ENCODE measurements at regions not wholly inside any gene's neighbourhood (a gene's known extent, or its start where the extent isn't known, plus 50 kb on each side); places are given as distances from the start of the nearest gene placed in this dataset.

- ATAC-seq (ENCODE audit: insufficient read depth, low read depth) = no peak
- TF ChIP-seq EZH2 (IDR thresholded peaks at IDR 0.05; ENCODE audit: borderline replicate concordance, low read depth, low read length, severe bottlenecking) = no peak
- TF ChIP-seq CTCF (IDR thresholded peaks at IDR 0.05; ENCODE audit: borderline replicate concordance, extremely low read depth, low read length, poor library complexity, severe bottlenecking) = no peak
These were observed 178.3 kb upstream of the PLSCR5 start for GRCh38 chr3:146783446-146783845.

GRCh38 chr3:146781606-146782005 is 176.5 kb upstream of the PLSCR5 start:
- H3K79me2 ChIP-seq (ENCODE audit: insufficient read depth, low read length) = no peaks in the 10 kb centered on the region
- no peak for DNase-seq
- no peak overlapping the region for H3K27ac ChIP-seq (ENCODE audit: low read length)
- no peaks in the 10 kb centered on the region for H4K20me1 ChIP-seq (ENCODE audit: insufficient read depth, low read length)
- no peaks in the 10 kb centered on the region for H3K4me1 ChIP-seq (ENCODE audit: insufficient read depth, low read length)
- no peak overlapping the region for H2AFZ ChIP-seq (ENCODE audit: low read depth, low read length)
- no peak overlapping the region for H3K9ac ChIP-seq (ENCODE audit: low read depth, low read length)
- ATAC-seq (ENCODE audit: insufficient read depth, low read depth) = no peak
- no peak overlapping the region for H3K4me3 ChIP-seq (ENCODE audit: low read depth in 1 of 2, low read length in 2 of 2)
- no peaks in the 10 kb centered on the region for H3K9me3 ChIP-seq (ENCODE audit: insufficient read depth, low read length, severe bottlenecking)
- no peaks in the 10 kb centered on the region for H3K36me3 ChIP-seq (ENCODE audit: insufficient read depth, low read length)
- TF ChIP-seq EZH2 (IDR thresholded peaks at IDR 0.05; ENCODE audit: borderline replicate concordance, low read depth, low read length, severe bottlenecking) (no peak), CTCF (IDR thresholded peaks at IDR 0.05; ENCODE audit: borderline replicate concordance, extremely low read depth, low read length, poor library complexity, severe bottlenecking) (no peak)
- no peak overlapping the region for H3K4me2 ChIP-seq (ENCODE audit: insufficient read depth, low read length)
- H3K27me3 ChIP-seq (ENCODE audit: insufficient read depth, low read length, poor library complexity) = no peaks in the 10 kb centered on the region

More at GRCh38 chr3:146783446-146783845, 178.3 kb upstream of the PLSCR5 start:
- Histone ChIP-seq H3K4me3 (ENCODE audit: low read depth in 1 of 2, low read length in 2 of 2) (no peak overlapping the region), H3K4me2 (ENCODE audit: insufficient read depth, low read length) (no peak overlapping the region), H3K4me1 (ENCODE audit: insufficient read depth, low read length) (no peaks in the 10 kb centered on the region), H3K9me3 (ENCODE audit: insufficient read depth, low read length, severe bottlenecking) (no peaks in the 10 kb centered on the region), H3K9ac (ENCODE audit: low read depth, low read length) (no peak overlapping the region), H4K20me1 (ENCODE audit: insufficient read depth, low read length) (no peaks in the 10 kb centered on the region), H3K36me3 (ENCODE audit: insufficient read depth, low read length) (no peaks in the 10 kb centered on the region), H3K27ac (ENCODE audit: low read length) (no peak overlapping the region), H3K79me2 (ENCODE audit: insufficient read depth, low read length) (no peaks in the 10 kb centered on the region), H3K27me3 (ENCODE audit: insufficient read depth, low read length, poor library complexity) (no peaks in the 10 kb centered on the region), H2AFZ (ENCODE audit: low read depth, low read length) (no peak overlapping the region)
- DNase-seq = no peak

GRCh38 chr3:146781059-146781458 is 175.9 kb upstream of the PLSCR5 start:
- H4K20me1 ChIP-seq (ENCODE audit: insufficient read depth, low read length) = no peaks in the 10 kb centered on the region
- no peaks in the 10 kb centered on the region for H3K4me1 ChIP-seq (ENCODE audit: insufficient read depth, low read length)
- H3K4me3 ChIP-seq (ENCODE audit: low read depth in 1 of 2, low read length in 2 of 2) = no peak overlapping the region
- no peak overlapping the region for H3K9ac ChIP-seq (ENCODE audit: low read depth, low read length)
- H3K4me2 ChIP-seq (ENCODE audit: insufficient read depth, low read length) = no peak overlapping the region
- no peak overlapping the region for H2AFZ ChIP-seq (ENCODE audit: low read depth, low read length)
- no peaks in the 10 kb centered on the region for H3K79me2 ChIP-seq (ENCODE audit: insufficient read depth, low read length)
- TF ChIP-seq CTCF (IDR thresholded peaks at IDR 0.05; ENCODE audit: borderline replicate concordance, extremely low read depth, low read length, poor library complexity, severe bottlenecking) (no peak), EZH2 (IDR thresholded peaks at IDR 0.05; ENCODE audit: borderline replicate concordance, low read depth, low read length, severe bottlenecking) (no peak)
- DNase-seq = no peak
- H3K9me3 ChIP-seq (ENCODE audit: insufficient read depth, low read length, severe bottlenecking) = no peaks in the 10 kb centered on the region
- no peaks in the 10 kb centered on the region for H3K27me3 ChIP-seq (ENCODE audit: insufficient read depth, low read length, poor library complexity)
- H3K27ac ChIP-seq (ENCODE audit: low read length) = no peak overlapping the region
- no peak for ATAC-seq (ENCODE audit: insufficient read depth, low read depth)
- no peaks in the 10 kb centered on the region for H3K36me3 ChIP-seq (ENCODE audit: insufficient read depth, low read length)

GRCh38 chr3:146780251-146780650 is 175.1 kb upstream of the PLSCR5 start:
- no peaks in the 10 kb centered on the region for H3K9me3 ChIP-seq (ENCODE audit: insufficient read depth, low read length, severe bottlenecking)
- no peaks in the 10 kb centered on the region for H4K20me1 ChIP-seq (ENCODE audit: insufficient read depth, low read length)
- DNase-seq (no peak), ATAC-seq (ENCODE audit: insufficient read depth, low read depth) (no peak)
- no peaks in the 10 kb centered on the region for H3K79me2 ChIP-seq (ENCODE audit: insufficient read depth, low read length)
- H3K27ac ChIP-seq (ENCODE audit: low read length) = no peak overlapping the region
- no peak overlapping the region for H3K9ac ChIP-seq (ENCODE audit: low read depth, low read length)
- no peak overlapping the region for H3K4me2 ChIP-seq (ENCODE audit: insufficient read depth, low read length)
- no peaks in the 10 kb centered on the region for H3K36me3 ChIP-seq (ENCODE audit: insufficient read depth, low read length)
- H3K4me1 ChIP-seq (ENCODE audit: insufficient read depth, low read length) = no peaks in the 10 kb centered on the region
- H3K27me3 ChIP-seq (ENCODE audit: insufficient read depth, low read length, poor library complexity) = no peaks in the 10 kb centered on the region
- no peak for TF ChIP-seq EZH2 (IDR thresholded peaks at IDR 0.05; ENCODE audit: borderline replicate concordance, low read depth, low read length, severe bottlenecking)
- TF ChIP-seq CTCF (IDR thresholded peaks at IDR 0.05; ENCODE audit: borderline replicate concordance, extremely low read depth, low read length, poor library complexity, severe bottlenecking) = no peak
- H2AFZ ChIP-seq (ENCODE audit: low read depth, low read length) = no peak overlapping the region
- no peak overlapping the region for H3K4me3 ChIP-seq (ENCODE audit: low read depth in 1 of 2, low read length in 2 of 2)
